ENCODE measurements at regions not wholly inside any gene's neighbourhood (a gene's known extent, or its start where the extent isn't known, plus 50 kb on each side); places are given as distances from the start of the nearest gene placed in this dataset.

GRCh38 chr9:94174164-94174563, 84.9 kb upstream of the ZNF169 start:
- TF ChIP-seq CTCF (IDR thresholded peaks at IDR 0.05; ENCODE audit: low read depth, low read length, missing control alignments) = no peak
- H3K4me3 ChIP-seq (ENCODE audit: low read depth, low read length) = no peak overlapping the region
- no peak for DNase-seq (ENCODE audit: low read depth)

- DNase-seq (ENCODE audit: low read depth) = no peak
- no peak for TF ChIP-seq CTCF (IDR thresholded peaks at IDR 0.05; ENCODE audit: low read depth, low read length, missing control alignments)
- H3K4me3 ChIP-seq (ENCODE audit: low read depth, low read length) = no peak overlapping the region
These were observed 83.4 kb upstream of the ZNF169 start for GRCh38 chr9:94175669-94176068.

- no peak for DNase-seq (ENCODE audit: low read depth)
- H3K4me3 ChIP-seq (ENCODE audit: low read depth, low read length) = no peak overlapping the region
- no peak for TF ChIP-seq CTCF (IDR thresholded peaks at IDR 0.05; ENCODE audit: low read depth, low read length, missing control alignments)
These were observed 82.5 kb upstream of the ZNF169 start for GRCh38 chr9:94176608-94177007.

- no peak overlapping the region for H3K4me3 ChIP-seq (ENCODE audit: low read depth, low read length)
- no peak for TF ChIP-seq CTCF (IDR thresholded peaks at IDR 0.05; ENCODE audit: low read depth, low read length, missing control alignments)
- DNase-seq (ENCODE audit: low read depth) = peak; percentile 44
These were observed 80.2 kb upstream of the ZNF169 start for GRCh38 chr9:94178927-94179326.

- no peak for DNase-seq (ENCODE audit: low read depth)
- H3K4me3 ChIP-seq (ENCODE audit: low read depth, low read length) = no peak overlapping the region
- TF ChIP-seq CTCF (IDR thresholded peaks at IDR 0.05; ENCODE audit: low read depth, low read length, missing control alignments) = no peak
These were observed 77.5 kb upstream of the ZNF169 start for GRCh38 chr9:94181408-94182181.

GRCh38 chr9:94182532-94182931, 76.6 kb upstream of the ZNF169 start:
- TF ChIP-seq CTCF (IDR thresholded peaks at IDR 0.05; ENCODE audit: low read depth, low read length, missing control alignments) = no peak
- no peak overlapping the region for H3K4me3 ChIP-seq (ENCODE audit: low read depth, low read length)
- DNase-seq (ENCODE audit: low read depth) = no peak
